Inflammatory macrophage treated with lipopolysaccharide for 1 hour (primary cell): ENCODE measurements at regions not wholly inside any gene's neighbourhood (a gene's known extent, or its start where the extent isn't known, plus 50 kb on each side); places are given as distances from the start of the nearest gene placed in this dataset.
"Not testable (repeated sequence)": the region's sequence is repeated elsewhere in the genome, so short reads cannot be mapped to it uniquely, and the experiment has no call there.

Source experiments
- DNase-seq, 2 donors: peaks; one replicate each; pipeline ENCODE4 v3.0.0-alpha.2; 2020 to 2022

DNA sequence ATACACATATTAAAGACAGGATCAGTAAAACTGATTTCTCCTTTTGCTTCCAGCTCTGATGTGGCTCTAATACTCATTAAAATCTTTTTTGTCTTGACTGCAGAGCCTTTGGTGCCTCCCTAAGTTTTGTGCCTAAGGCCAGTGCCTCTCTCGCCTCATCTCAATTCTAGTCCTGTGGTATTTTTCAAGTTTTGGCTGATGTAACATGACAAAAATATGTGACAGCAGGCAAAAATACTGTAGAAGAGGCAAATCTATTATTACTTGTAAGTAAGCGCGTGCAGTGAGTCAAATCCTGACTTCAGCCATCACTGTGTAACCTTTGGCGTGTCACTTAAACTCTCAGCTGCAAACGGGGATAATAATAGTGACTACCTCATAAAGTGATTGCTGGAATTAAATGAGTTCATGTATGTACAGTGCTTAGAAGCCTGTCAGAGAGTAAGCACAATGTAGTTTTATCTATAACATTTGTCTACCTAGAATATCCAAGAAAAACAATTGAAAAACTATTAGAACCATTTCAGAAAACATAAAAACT is 74.0 kb downstream of the MAB21L3 start:
- DNase-seq: no peak

DNA sequence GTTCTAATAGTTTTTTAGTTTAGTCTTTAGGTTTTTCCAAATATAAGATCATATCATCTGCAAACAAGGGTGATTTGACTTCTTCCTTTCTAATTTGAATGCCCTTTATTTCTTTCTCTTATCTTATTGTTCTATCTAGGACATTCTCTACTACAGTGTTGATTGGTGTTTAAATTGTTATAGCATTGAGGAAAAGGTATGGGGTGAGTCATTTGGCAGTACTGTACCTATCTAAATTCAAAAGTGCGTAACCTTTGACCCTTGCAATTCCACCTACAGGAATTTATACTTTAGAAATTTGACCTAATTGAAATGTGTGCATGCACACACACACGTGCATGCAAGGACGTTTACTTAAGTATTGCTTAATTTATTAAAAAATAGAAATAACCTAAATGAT is 78.3 kb downstream of the MAB21L3 start:
- DNase-seq: no peak

DNA sequence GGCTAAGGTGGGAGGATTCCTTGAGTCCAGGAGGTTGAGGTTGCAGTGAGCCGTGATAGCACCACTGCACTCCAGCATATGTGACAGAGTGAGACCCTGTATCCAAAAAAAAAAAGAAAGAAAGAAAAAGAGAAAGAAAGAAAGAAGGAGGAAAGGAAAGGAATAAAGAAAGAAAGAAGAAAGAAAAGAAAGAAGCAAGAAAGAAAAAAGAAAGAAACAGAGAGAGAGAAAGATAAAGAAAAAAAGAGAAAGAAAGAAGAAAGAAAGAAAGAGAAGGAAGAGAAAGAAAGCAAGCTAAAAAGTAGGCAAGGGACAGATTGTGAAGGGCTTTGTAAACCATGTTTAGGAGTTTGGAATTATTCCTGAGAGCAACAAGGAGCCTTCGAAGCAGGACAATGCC is 80.1 kb downstream of the MAB21L3 start:
- DNase-seq: no peak

DNA sequence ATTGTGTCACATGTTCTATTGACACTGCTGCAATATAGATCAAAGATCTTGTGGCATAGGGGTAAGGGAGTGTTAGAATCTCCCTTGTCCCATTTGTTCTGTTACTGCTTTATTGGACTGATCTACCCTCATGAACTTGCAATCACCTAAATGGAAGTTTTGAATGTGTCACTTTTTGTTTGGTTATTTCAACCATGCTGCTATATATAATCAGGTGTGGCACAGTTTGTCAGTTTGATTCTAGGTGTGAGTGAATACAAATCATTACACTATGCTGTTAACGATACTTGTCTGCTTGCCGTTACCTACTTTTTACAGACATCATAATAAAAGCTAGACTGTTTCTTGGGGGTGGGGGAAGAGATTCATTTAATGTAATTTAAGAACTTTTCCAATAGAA is 82.6 kb downstream of the MAB21L3 start:
- DNase-seq: no peak

DNA sequence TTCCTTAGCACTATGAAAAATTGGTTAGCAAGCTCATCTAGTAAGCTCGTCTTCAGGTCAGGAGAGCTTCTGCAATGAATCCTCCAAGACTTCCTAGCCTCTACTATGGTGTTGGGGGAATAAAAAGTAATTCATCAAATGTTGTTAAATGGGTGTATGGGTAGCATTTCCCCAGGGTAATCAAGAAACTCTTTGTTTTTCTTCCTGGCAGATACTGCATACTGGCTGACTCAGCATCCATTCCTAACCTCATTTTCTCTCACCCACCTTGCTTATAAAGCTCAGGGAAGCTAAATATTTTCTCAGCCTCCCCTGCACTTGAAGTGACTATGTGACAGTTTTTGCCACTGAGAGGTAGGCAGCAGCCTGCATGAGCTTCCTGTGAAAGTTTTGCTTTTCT is 83.4 kb downstream of the MAB21L3 start:
- DNase-seq: no peak

DNA sequence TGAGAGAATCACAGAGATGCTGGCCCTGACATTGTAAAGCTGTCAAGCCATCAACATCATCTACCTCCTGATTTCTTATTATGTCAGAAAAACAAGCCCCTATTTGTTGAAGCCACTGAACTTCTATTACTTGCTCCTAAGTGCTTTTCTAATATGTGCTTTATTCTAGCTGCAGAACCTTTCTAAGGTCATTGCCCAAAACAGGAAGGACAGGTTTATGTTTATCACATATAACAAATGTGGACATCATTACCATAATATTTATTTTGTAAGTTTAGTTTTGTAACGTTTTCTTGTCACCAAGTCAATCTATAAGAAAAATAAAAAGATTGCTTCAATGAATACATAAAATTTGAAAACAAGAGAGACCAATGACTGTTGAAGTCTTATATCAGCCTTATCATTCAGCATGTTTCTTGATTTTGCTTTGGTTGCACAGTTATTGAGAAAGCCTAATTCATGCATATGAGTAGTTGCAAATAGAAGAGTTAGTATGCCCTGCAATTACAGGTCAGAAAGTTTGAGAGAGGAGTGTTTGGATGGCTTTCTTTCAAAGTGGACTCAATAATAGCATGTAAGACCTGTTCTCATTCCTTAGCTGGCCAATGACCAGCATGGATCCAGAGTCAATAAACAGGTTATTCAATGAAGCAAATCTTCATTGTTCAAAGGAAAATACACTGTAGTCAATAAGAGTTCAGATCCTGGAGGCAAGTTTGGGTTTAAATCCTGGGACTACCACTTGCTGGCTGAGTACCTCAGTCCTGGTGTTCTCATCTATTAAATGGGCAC is 84.1 kb downstream of the MAB21L3 start:
- no peak for DNase-seq

DNA sequence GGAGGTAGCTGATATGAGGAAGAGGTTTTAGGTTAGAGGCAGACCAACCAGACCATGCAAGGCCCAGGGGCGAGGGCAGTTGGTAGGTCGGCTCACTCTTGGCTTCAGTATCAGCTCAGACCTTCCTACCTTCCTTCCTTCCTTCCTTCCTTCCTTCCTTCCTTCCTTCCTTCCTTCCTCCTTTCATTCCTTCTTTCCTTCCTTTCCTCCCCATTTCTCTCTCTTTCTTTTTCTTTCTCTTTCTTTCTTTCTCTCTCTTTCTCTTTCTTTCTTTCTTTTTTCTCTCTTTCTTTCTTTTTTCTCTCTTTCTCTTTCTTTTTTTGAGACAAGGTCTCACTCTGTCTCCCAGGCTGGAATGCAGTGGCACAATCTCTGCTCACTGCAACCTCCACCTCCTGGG is 89.1 kb downstream of the MAB21L3 start:
- DNase-seq: not testable (repeated sequence)

DNA sequence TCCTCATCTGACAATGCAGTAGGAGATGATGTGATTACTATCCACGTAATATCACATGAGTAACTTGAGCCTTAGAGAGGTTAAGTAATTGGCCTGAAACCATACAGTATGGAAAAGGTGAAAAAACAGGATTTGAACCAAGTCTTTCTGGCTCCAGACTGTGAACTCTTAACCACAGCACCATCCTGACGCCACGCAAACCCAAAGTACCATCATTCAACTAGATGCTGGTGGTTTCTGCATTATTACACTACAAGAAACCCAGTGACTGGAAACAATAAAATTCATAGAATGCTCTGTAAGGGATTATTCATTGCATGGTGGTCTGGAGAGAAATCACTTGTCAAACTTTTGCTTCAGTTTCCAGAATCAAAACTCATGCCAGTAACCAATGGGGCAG is 90.7 kb downstream of the MAB21L3 start:
- DNase-seq: no peak

DNA sequence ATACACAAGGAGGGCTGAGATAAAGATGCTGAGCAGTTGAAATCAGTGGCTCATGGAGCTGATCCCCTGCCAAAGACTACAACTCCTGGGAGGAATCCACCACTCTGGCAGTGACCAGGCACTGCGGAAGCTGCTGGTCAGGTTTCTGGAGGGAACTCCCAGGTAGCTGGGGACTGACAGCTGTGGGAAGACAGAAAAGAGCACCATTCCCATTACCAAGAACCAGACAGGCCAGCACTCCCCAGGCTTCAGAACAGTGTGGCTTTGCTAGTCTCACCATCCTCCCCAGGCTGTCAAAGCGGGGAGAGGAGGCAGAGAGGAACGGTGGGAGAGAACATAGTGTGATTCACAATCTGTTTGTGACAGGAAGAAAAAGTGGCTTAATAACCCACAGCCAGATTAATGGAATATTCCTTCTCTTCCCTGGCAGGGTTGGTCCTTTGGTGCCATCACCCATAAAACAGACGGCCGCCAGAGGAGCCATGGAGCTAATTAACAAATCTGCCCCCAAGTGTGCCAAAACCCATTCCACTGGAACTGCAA is 92.1 kb downstream of the MAB21L3 start:
- no peak for DNase-seq

DNA sequence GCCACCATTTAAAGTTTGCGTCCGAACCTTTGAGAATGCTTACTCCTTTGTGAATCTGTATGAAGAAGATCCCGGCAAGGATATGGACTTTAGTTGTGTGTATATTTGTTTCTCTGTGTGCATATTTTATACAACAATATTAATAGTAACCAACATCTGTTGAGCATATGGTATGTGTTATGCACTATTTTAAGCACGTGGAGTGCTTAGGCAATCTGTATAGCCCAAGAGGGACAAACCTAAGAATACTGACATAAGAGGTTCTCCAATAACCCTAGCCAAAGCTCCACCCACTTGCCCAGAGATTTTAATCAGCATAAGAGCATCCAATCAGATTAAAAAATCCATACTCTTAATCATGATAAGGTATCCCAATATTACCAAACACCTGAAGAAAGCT is 92.7 kb downstream of the MAB21L3 start:
- DNase-seq: no peak

DNA sequence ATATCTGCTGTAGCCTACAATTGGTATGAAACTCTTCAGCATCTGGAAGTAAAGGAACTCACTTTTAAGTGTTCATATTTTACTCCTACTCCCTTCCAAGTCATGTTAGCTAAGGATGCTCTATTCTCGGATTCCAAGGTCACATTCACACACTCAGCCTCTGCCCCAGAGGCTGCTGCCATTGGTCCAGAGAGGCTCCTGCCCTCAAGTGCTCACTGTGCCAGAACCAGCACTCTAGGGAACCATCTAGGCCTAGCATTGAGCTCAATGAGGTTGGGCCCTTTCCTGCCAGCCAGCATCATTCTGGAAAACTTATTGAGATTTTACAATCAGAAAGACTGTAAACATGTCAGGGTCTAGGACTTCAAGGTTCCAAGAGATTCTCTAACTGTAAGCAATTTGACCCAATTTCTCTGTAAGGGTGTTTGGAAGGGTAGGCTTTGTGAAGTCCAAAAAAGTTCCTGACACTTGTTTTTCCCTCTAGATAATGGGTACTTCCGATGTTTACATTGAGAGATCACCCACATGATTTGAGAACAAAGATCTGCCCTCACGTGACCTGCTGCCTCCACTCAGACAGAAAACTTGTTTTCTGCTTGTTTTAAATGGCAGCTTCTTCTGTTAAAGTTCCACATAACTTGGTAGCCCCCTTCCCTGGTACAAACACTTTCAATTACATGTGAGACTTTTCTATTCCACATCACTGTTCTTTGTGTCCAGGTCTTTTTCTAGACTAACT is 94.9 kb downstream of the MAB21L3 start:
- DNase-seq: no peak

DNA sequence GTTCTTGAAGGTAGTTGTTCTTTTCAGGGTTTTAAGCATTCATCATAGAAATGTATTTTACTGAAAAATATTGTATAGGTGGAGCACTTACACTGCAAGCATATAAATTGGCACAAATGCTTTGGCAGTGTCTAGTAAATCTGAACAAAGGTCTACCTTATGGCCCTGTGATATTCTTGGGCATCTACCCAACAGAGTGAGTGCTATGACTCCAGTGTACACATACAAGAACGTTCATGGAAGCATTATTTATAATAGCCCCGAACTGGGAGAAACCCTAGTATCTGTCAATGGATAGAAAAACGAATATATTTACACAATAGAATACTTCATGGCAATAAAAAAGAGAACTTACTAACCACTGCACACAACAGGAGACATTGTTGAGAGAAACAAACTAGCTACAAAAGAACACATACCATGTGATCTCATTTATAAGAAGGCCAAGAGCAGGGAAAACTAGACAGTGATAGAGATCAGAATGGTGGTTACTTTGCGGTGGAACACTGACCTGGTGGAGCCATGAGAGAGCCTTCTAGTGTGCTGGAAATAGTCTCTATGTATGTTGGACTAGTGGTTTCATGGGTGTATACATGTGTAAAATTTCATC is 96.0 kb downstream of the MAB21L3 start:
- DNase-seq: no peak

DNA sequence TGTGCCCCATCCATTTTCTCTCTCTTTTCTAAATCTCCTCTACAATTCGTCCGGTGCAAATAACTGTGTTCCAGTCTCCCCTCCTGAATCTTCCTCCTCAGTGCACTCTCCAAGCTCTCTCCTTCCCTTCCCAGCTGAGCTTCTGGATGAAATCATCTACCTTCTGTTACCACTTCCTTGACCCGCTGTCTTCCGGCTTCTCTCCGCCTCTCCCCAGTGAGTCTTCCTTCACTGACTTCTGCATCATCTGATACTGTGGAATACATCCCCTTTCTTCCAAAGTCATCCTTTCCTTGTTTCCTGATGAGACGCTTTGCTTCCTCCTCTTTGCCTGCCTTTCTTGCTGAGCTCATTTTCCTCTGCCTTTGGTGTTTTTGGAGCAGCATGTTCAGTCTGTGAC is 96.9 kb downstream of the MAB21L3 start:
- no peak for DNase-seq

DNA sequence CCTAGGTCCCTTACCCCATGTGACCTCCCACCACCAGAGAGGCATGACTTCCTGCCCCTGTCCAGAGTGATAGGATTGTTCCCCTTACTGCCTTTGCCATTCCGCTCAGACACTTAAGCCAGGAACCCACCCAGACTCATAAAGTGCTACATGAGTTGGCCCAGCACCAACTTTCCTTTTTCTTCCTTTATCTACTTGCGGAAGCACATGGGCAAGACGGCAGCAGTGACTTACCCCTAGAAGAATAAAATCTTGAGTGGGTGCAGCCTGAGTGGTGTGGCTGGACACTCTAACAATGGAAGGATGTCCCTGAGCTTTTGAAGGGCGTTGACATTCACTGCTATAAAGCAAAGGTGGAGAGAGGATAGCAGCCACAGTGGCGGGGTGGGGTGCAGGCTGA is 100.1 kb downstream of the MAB21L3 start:
- DNase-seq: no peak

DNA sequence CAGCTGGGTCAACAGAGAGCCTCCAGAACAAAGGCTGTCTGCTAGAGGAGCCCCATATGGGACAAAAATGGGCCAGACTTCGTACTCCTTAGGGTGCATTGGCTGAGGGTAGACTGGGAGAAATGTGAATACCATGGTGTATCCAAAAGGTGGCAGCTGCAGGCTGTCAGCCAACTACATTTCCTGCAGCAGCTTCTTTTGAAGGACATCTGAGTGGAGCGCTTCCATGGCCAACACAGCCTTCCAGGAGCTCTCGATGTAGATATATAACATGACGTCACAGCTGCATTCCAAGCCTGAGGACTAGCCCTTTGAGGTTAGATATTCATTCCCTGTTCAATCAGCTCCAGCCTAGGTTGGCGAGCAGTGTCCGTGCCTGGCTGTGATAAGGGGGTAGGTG is 107.7 kb downstream of the MAB21L3 start:
- DNase-seq: no peak

DNA sequence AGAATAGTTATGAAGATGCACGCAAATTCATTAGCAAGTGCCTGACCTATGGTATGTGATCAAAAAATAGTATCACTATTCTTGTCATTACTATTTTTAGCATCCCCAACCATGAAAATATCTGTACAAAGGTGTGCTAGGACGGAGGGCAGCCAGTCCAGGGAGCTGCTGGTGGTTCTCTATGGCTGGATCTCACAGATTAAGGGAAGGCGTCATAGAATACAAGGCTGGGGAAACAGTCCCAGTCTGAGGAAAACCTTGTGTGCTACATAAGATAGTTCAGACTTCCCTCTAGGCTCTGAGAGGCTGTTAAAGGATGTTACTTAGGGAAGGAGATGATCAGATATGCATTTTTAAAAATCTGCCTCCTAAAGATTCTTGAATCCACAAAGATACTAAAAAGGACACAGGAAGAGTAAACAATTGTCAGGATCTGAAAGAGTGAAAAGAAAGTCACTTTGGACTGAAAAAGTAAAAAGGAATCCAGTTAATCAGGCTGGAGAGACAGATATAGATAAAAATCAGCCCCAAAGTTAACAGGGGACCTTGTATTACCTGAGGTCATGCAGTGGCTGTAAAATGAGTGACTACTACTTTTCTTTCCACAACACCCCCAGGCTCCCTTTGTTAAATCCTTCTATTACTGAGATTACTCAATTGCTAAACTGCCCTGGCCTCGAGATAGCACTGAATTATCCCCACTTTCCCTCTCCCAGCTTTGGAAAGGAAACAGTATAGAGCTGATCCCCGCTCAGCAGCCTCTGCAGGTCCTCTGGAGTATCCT is 108.6 kb downstream of the MAB21L3 start:
- DNase-seq: no peak

DNA sequence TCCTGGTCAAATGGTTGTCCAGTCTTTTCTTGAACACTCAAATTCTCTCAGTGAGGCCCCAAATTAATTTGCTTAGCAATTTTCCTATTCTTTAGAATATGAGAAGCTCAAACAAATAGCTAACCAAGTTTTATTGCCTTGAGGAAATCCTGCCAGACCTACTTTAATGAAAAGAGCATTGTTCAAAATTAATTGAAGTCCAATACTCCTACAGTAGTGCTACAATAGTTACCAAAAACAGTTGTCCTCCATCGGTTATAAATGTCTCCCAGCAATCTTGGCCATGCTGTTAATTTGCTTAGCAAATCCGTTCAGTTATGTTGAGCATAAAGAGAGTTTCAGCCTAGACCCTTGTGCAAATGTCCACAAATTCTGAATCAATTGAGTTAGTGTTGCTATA is 112.9 kb downstream of the MAB21L3 start:
- DNase-seq: no peak

DNA sequence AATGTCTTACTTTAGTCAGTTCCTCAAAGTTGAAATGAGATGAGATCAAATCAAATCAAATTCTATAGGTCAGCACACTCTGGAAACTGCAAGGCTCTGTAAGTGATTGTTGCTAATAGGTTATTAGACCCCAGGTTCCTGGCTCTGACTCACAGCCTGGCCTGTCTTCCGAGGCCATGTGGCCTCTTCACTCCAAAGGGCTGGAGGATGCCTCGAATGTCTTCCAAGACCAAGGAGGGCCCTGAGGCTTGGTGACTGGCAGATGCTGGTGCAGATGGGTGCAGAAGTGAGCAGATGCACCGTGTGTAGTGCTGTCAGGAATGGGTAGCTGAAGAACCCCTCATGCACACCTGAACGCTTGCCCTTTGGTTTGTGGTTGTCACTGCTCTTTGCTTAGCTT is 113.4 kb downstream of the MAB21L3 start:
- no peak for DNase-seq

DNA sequence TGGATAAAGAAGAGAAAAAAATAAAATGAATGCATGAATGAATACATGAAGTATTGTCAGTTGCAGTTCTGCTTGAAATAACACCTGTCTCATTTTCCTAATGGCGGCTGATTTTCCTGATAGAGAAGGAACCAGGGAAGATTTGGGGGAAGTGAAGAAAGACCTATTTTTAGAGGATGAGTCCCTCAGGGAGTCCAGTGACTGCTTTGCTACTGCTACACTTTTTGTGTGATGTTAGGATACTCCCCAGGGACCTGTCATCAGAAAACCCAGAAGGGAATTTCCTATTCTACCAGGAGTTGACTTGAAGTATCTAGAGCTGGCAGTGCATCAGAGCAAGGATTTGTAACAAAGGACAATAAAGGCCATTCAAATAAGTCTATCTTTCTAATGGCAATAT is 114.8 kb downstream of the MAB21L3 start:
- DNase-seq: peak; percentile 53 to 81

DNA sequence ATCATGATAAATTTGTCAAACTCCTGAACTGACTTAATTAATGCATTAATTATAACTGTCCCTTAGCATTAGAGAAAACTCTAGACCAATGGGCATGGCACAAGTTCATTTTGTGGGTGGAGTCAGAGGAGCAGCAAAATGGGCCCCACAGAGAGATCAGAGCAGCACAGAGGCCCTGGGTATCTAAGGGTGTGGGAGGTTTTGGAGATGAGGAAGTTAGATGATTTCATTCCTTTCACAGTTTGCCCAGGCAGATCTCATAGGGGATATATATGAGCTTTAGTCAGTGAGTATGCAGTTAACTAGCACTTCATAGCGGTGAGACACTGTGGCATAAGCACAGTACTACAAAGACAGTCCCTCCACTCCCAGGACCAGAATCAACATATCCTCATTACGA is 117.3 kb downstream of the MAB21L3 start:
- peak; percentile 57 to 74 for DNase-seq

DNA sequence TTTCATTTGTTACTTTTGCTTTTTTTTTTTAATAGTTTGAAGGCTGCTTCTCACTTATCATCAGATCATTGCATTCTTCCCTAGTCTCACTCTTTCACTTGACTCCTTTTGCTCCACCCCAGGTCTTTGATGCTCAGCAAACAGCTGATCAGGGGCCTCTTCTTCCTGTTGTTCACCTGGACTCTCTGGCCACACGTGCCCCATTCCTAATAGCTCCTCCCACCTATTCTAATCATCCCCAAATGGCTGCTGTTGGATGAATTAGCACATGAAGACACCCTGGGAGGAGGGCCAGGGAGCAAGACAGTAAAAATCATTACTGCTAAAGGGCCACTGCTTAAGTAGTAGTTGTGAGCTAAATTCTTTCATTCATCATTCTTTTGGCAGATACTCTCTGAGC is 119.5 kb downstream of the MAB21L3 start:
- no peak for DNase-seq

DNA sequence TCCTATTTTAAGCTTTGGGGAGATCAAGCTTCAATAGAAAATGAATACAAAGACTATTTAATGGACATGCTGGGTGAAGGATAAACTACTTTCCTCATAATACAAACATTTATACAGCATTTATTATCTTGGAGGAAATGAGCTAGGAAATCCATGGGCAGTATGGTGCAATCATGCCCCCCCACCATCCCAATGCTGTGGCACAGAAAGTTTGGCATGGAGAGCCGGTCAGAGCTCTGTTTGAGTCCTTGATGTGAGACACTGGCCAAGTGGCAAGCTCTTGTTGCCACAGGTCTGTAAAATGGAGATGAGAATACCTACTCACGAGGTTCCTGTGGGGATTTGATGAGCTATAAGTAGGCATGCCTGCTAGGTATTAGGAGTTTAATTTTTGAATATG is 120.6 kb downstream of the MAB21L3 start:
- no peak for DNase-seq
